DND-41 (cell line): ENCODE measurements at regions not wholly inside any gene's neighbourhood (a gene's known extent, or its start where the extent isn't known, plus 50 kb on each side); places are given as distances from the start of the nearest gene placed in this dataset.

ENCODE experiments used
- ATAC-seq: fragments of 200-7000 bp; cut with Tn5 transposase; 3 replicates; pipeline ENCODE4 v1.9.1; 2021; ENCODE audit warnings: low read depth; ENCODE audit not compliant: insufficient read depth
- DNase-seq: peaks from one replicate; pipeline ENCODE4 v3.0.0-alpha.2; 2020
- H2AFZ ChIP-seq: 2 replicates; pipeline ENCODE4 v1.6.0; 2012; ENCODE audit warnings: low read depth, low read length
- H3K27ac ChIP-seq: 2 replicates; pipeline ENCODE4 v1.5.1; 2012; ENCODE audit warnings: low read length, inconsistent platforms
- H3K27me3 ChIP-seq: fragments of 200-600 bp; sonication (generic); 2 replicates; pipeline ENCODE4 v1.6.0; 2012; ENCODE audit warnings: low read length, mild to moderate bottlenecking, inconsistent platforms; ENCODE audit not compliant: insufficient read depth, poor library complexity
- H3K36me3 ChIP-seq: 2 replicates; pipeline ENCODE4 v1.5.1; 2012; ENCODE audit warnings: low read length, inconsistent platforms; ENCODE audit not compliant: insufficient read depth
- H3K4me1 ChIP-seq: 2 replicates; pipeline ENCODE4 v1.5.1; 2012; ENCODE audit warnings: mild to moderate bottlenecking, low read length; ENCODE audit not compliant: insufficient read depth
- H3K4me2 ChIP-seq: 2 replicates; pipeline ENCODE4 v1.6.0; 2012; ENCODE audit warnings: mild to moderate bottlenecking, moderate library complexity, low read length, inconsistent platforms; ENCODE audit not compliant: insufficient read depth
- H3K4me3 ChIP-seq, 2 experiments: fragments of 200-600 bp in 1 of 2; shearing (Covaris generic) in 1 of 2; 2 replicates each; pipeline ENCODE4 v1.5.1; 2012 to 2016; ENCODE audit warnings: inconsistent platforms in 2 of 2, low read length in 2 of 2, mild to moderate bottlenecking in 2 of 2, low read depth in 1 of 2, moderate library complexity in 1 of 2
- H3K79me2 ChIP-seq: 2 replicates; pipeline ENCODE4 v1.6.0; 2012; ENCODE audit warnings: low read length, inconsistent platforms; ENCODE audit not compliant: insufficient read depth
- H3K9ac ChIP-seq: 2 replicates; pipeline ENCODE4 v1.6.0; 2012; ENCODE audit warnings: low read depth, mild to moderate bottlenecking, inconsistent platforms, low read length, moderate library complexity
- H3K9me3 ChIP-seq: 2 replicates; pipeline ENCODE4 v1.5.1; 2012; ENCODE audit warnings: low read length, moderate library complexity, mild to moderate bottlenecking, inconsistent platforms; ENCODE audit not compliant: insufficient read depth, severe bottlenecking
- H4K20me1 ChIP-seq: 2 replicates; pipeline ENCODE4 v1.6.0; 2012; ENCODE audit warnings: low read length; ENCODE audit not compliant: insufficient read depth
- EZH2 ChIP-seq: IDR thresholded peaks from 3 replicates; pipeline ENCODE4 v1.6.1; 2012; ENCODE audit warnings: borderline replicate concordance, low read depth, mild to moderate bottlenecking, moderate library complexity, low read length, inconsistent platforms; ENCODE audit not compliant: severe bottlenecking
- TF ChIP-seq, protein P1 (sequence below): IDR thresholded peaks from 2 replicates; pipeline ENCODE4 v1.5.1; 2012; ENCODE audit warnings: borderline replicate concordance, low read length, moderate library complexity, mild to moderate bottlenecking; ENCODE audit not compliant: poor library complexity, severe bottlenecking; ENCODE audit errors: extremely low read depth

DNA sequence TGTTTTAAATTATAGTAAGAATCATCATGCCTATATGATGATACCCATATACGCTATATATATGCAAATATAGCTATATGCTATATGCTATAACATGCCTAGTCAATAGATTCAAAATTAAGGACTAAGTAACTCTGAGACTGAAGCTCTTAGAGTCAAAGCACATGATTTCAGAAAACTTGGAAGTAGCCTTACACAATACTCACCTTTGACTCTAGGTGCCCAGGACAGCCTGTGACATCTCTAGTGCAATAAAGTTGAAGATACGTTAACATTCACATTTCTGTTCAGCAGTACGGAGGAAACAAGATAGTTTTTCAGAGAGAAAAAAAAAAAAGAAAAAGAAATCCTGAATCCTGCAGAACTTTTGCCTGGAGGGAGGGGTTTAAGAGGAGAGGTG, 149.7 kb upstream of the PIK3C3 start:
- no peak overlapping the region for H3K4me2 ChIP-seq
- no peaks in the 10 kb centered on the region for H3K79me2 ChIP-seq
- no peak for DNase-seq
- H3K4me1 ChIP-seq: no peaks in the 10 kb centered on the region
- H3K9ac ChIP-seq: no peak overlapping the region
- H3K9me3 ChIP-seq: no peaks in the 10 kb centered on the region
- H3K27me3 ChIP-seq: no peaks in the 10 kb centered on the region
- no peak overlapping the region for H2AFZ ChIP-seq
- no peak overlapping the region for H3K4me3 ChIP-seq
- no peaks in the 10 kb centered on the region for H3K36me3 ChIP-seq
- TF ChIP-seq EZH2: no peak
- TF ChIP-seq, protein P1, sequence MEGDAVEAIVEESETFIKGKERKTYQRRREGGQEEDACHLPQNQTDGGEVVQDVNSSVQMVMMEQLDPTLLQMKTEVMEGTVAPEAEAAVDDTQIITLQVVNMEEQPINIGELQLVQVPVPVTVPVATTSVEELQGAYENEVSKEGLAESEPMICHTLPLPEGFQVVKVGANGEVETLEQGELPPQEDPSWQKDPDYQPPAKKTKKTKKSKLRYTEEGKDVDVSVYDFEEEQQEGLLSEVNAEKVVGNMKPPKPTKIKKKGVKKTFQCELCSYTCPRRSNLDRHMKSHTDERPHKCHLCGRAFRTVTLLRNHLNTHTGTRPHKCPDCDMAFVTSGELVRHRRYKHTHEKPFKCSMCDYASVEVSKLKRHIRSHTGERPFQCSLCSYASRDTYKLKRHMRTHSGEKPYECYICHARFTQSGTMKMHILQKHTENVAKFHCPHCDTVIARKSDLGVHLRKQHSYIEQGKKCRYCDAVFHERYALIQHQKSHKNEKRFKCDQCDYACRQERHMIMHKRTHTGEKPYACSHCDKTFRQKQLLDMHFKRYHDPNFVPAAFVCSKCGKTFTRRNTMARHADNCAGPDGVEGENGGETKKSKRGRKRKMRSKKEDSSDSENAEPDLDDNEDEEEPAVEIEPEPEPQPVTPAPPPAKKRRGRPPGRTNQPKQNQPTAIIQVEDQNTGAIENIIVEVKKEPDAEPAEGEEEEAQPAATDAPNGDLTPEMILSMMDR: no peak
- H4K20me1 ChIP-seq: no peaks in the 10 kb centered on the region
- no peak overlapping the region for H3K27ac ChIP-seq
- no peak for ATAC-seq

DNA sequence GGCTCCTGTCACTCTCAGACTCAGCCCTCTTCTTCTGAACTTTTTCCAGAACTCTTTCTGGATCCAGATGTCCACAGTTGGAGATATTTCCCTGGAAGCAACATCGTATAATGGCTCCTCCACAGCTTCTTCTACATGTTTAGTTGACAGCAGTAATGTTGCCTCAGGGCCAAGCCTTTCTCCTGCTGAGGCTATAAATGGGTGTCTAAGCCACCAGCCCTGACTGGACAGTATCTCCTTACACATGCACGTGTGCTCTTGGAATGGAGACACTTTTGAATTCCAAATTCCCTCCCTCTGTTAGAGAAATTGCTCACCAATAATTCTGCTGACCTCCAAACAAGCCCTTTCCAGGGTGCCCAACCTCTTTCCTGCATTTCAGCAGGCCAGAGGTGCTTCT, 156.2 kb upstream of the PIK3C3 start:
- Histone ChIP-seq H3K4me1 (no peaks in the 10 kb centered on the region), H3K9me3 (no peaks in the 10 kb centered on the region), H2AFZ (no peak overlapping the region), H3K4me2 (no peak overlapping the region), H3K79me2 (no peaks in the 10 kb centered on the region), H3K4me3 (no peak overlapping the region), H3K27ac (no peak overlapping the region), H3K27me3 (no peaks in the 10 kb centered on the region), H4K20me1 (no peaks in the 10 kb centered on the region), H3K36me3 (no peaks in the 10 kb centered on the region), H3K9ac (no peak overlapping the region)
- ATAC-seq (no peak), DNase-seq (no peak)
- no peak for TF ChIP-seq EZH2
- TF ChIP-seq, protein P1: no peak

DNA sequence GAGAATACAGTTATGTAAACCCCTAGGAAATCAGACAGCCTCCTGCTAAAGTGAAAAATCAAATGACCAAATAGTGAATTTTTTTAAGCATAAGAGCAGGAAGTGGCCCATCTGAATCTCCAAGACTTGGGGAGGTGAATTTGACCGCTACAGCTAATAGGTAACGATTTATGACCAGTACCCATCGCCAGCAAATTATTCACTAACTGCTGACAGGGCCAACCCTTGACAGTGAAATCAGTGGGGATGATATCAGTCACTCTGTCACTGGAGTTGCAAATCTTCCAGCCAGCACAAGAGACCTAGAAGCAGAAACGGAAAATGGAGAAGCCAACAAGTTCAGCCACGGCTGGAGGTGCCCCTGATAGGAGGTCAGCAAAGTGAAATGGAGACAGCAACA, 164.3 kb upstream of the PIK3C3 start:
- no peak for TF ChIP-seq EZH2
- TF ChIP-seq, protein P1: no peak
- ATAC-seq (no peak), DNase-seq (no peak)
- Histone ChIP-seq H3K27me3 (no peaks in the 10 kb centered on the region), H3K9me3 (no peaks in the 10 kb centered on the region), H4K20me1 (no peaks in the 10 kb centered on the region), H3K4me2 (no peak overlapping the region), H3K4me1 (no peaks in the 10 kb centered on the region), H3K79me2 (no peaks in the 10 kb centered on the region), H3K27ac (no peak overlapping the region), H3K36me3 (no peaks in the 10 kb centered on the region), H3K4me3 (no peak overlapping the region), H2AFZ (no peak overlapping the region), H3K9ac (no peak overlapping the region)

DNA sequence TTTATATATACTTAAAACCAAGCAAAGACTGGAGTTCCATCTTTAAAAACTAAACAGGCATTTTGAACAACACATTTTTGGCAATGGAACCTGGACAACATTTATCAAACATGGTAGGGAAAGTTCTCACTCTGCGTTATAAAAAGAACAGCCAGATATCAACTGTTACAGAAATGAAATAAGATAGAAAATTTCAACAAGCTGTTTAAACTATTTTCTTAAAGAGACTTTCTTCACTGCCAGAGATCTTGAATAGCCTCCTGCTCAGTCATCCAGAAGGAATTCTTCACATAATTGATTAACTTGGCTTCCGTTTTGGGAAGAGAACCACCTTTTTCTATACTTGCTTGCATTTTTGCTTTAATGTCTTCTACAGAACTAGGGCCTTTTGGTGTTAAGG, 166.0 kb upstream of the PIK3C3 start:
- H3K4me1 ChIP-seq: no peaks in the 10 kb centered on the region
- H4K20me1 ChIP-seq: no peaks in the 10 kb centered on the region
- no peaks in the 10 kb centered on the region for H3K79me2 ChIP-seq
- H3K27me3 ChIP-seq: no peaks in the 10 kb centered on the region
- no peak overlapping the region for H3K27ac ChIP-seq
- DNase-seq (no peak), ATAC-seq (no peak)
- H3K4me2 ChIP-seq: no peak overlapping the region
- no peaks in the 10 kb centered on the region for H3K9me3 ChIP-seq
- H3K4me3 ChIP-seq: no peak overlapping the region
- no peak overlapping the region for H2AFZ ChIP-seq
- no peak overlapping the region for H3K9ac ChIP-seq
- no peaks in the 10 kb centered on the region for H3K36me3 ChIP-seq
- TF ChIP-seq EZH2: no peak
- TF ChIP-seq, protein P1: no peak
